ENCODE measurements at regions not wholly inside any gene's neighbourhood (a gene's known extent, or its start where the extent isn't known, plus 50 kb on each side); places are given as distances from the start of the nearest gene placed in this dataset.

DNA sequence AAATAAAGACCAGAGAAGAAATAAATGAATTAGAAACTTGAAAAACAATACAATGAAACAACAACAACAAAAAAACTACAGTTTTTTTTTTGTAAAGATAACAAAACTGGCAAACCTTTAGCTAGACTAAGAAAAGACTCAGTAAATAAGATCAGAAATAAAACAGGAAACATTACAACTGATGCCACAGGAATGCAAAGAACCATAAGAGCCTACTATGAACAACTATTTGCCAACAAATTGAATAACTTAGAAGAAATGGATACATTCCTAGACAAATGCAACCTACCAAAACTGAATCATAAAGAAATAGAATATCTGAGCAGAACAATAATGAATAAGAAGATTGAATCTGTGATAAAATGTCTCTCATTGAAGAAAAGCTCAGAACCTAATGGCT, 742.0 kb downstream of the ADGRL2 start:
- Mint-ChIP-seq H3K27ac (no peak overlapping the region), H3K9me3 (peaks cover 12% of the 10 kb centered on the region), H3K27me3 (no peaks in the 10 kb centered on the region), H3K4me3 (no peak overlapping the region), H3K4me1 (no peaks in the 10 kb centered on the region), H3K36me3 (ENCODE audit: low read depth) (no peaks in the 10 kb centered on the region)
- DNase-seq (no peak), ATAC-seq (no peak)

DNA sequence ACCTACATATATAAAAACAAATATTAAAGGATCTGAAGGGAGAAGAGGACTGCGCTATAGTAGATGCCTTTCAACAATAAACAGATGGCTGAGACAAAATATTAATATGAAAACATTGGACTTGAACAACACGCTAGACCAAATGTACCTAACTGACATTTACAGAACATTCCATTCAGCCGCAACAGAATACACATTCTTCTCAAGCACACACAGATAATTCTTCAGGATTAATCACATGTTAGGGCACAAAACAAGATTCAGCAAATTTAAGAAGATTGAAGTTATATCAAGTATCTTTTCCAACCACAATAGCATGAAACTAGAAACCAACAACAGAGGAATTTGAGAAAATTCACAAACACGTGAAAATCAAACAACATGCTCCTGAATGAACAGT, 741.4 kb downstream of the ADGRL2 start:
- H3K4me1 Mint-ChIP-seq: no peaks in the 10 kb centered on the region

DNA sequence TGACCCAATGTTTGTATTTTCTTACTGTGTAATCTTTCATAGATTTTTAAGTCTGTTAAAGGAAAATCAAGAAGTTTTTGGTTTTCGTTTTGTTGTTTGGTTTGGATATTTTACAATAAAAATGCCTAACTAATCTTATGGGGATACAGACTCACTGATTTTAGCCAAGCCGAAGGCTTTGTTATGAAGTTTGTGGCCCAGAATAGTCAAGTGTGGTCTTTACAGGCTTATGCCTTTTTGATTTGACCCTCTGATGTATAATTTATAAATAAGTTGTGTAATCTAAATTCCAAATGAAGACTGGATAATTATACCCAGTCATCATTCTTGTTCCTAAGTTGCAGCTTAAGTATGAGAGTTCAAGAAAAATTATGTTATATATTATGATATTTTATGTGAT, 739.3 kb downstream of the ADGRL2 start:
- H3K9me3 Mint-ChIP-seq: peaks cover 12% of the 10 kb centered on the region
- H3K27ac Mint-ChIP-seq: no peak overlapping the region
- ATAC-seq: no peak
- DNase-seq: no peak
- no peaks in the 10 kb centered on the region for H3K36me3 Mint-ChIP-seq (ENCODE audit: low read depth)
- no peaks in the 10 kb centered on the region for H3K4me1 Mint-ChIP-seq
- no peaks in the 10 kb centered on the region for H3K27me3 Mint-ChIP-seq
- H3K4me3 Mint-ChIP-seq: no peak overlapping the region

More for the DNA sequence above, 741.4 kb downstream of the ADGRL2 start:
- peaks cover 12% of the 10 kb centered on the region for H3K9me3 Mint-ChIP-seq
- H3K27me3 Mint-ChIP-seq: no peaks in the 10 kb centered on the region
- no peak for DNase-seq
- no peak overlapping the region for H3K27ac Mint-ChIP-seq
- no peaks in the 10 kb centered on the region for H3K36me3 Mint-ChIP-seq (ENCODE audit: low read depth)
- H3K4me3 Mint-ChIP-seq: no peak overlapping the region
- ATAC-seq: no peak

DNA sequence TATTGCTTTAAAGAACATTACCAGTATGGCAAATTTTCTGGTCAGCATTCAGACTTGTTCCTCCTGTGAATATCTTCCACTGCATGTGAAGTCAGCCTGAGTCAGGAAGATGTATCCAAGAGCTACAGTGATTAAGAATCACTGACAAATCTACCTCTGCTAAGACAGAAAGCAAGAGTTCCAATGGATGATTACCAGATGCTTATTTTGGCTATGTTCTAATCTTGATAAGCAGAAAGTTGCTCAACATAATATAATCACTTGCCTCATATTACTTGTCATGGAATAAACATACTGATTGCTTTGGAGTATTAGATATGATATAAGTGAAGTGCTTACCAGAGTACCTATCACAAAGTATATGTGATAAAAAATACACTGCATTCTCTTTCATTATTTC, 738.1 kb downstream of the ADGRL2 start:
- Mint-ChIP-seq H3K27ac (no peak overlapping the region), H3K4me1 (no peaks in the 10 kb centered on the region)
- ATAC-seq: no peak

DNA sequence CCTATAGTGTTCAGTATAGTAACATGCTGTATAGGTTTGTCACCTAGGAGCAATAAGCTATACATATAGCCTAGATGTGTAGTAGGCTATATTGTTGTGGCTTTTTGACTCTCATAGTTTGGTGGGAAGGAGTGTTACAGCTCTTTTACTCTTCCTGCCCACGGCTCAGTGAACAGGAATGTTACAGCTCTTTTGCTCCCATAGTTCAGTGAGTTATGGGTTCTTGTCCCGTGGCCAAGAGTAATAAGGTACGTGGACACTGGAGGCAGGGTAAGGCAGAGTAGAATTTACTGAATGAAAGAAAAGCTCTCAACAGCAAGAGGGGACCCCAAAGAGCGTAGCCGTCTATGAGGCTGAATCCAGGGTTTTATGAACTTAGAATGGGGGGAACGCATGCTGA, 734.3 kb downstream of the ADGRL2 start:
- no peaks in the 10 kb centered on the region for H3K4me1 Mint-ChIP-seq
- H3K9me3 Mint-ChIP-seq: peaks cover 7% of the 10 kb centered on the region
- H3K27me3 Mint-ChIP-seq: no peaks in the 10 kb centered on the region
- H3K27ac Mint-ChIP-seq: no peak overlapping the region
- H3K4me3 Mint-ChIP-seq: no peak overlapping the region
- ATAC-seq (no peak), DNase-seq (no peak)
- no peaks in the 10 kb centered on the region for H3K36me3 Mint-ChIP-seq (ENCODE audit: low read depth)

More for the DNA sequence above, 738.1 kb downstream of the ADGRL2 start:
- H3K36me3 Mint-ChIP-seq (ENCODE audit: low read depth): no peaks in the 10 kb centered on the region
- DNase-seq: no peak
- H3K9me3 Mint-ChIP-seq: peaks cover 8% of the 10 kb centered on the region
- H3K27me3 Mint-ChIP-seq: no peaks in the 10 kb centered on the region
- H3K4me3 Mint-ChIP-seq: no peak overlapping the region

DNA sequence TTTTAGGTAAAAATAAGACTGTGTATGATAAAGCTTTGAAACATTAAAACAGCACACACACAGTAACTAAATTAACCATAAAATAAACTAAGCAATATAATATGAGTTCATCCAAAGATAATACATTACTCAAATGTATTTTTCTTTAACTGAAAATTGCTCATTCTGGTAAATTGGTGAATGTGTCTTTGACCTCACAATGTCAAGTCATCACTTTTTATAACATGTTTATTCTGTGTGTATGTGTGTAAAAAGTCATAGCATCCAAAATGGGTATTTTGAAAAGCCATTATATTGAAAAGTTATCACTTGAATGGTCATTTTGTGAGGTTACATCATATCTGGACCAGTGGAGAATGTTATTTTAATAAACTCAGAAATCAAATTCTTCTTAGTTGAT, 724.6 kb downstream of the ADGRL2 start:
- Mint-ChIP-seq H3K4me3 (no peak overlapping the region), H3K4me1 (no peaks in the 10 kb centered on the region), H3K27me3 (no peaks in the 10 kb centered on the region), H3K9me3 (peaks cover under 1% of the 10 kb centered on the region), H3K36me3 (ENCODE audit: low read depth) (no peaks in the 10 kb centered on the region), H3K27ac (no peak overlapping the region)
- DNase-seq (no peak), ATAC-seq (no peak)

DNA sequence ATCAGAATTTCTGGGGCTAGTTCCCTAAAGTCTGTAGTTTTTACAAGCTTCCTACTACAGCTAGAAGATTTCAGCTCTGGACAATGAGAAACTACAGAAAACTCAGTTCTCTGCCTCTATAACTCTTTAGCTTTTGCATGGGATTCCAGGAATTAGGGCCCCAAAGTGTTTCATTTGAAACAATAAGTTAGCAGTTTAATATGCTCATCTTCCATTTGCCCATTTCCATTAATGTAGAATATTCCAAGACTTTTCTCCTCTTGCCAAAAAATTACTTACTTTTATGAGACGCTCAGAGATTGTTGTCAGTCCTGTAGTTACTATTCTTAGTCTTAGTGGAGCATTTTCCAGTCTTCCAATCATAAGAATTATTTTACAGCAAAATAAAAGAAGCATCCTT, 719.9 kb downstream of the ADGRL2 start:
- ATAC-seq (no peak), DNase-seq (no peak)
- H3K27ac Mint-ChIP-seq: no peak overlapping the region
- no peaks in the 10 kb centered on the region for H3K4me1 Mint-ChIP-seq
- H3K4me3 Mint-ChIP-seq: no peak overlapping the region
- no peaks in the 10 kb centered on the region for H3K27me3 Mint-ChIP-seq
- H3K9me3 Mint-ChIP-seq: no peaks in the 10 kb centered on the region
- no peaks in the 10 kb centered on the region for H3K36me3 Mint-ChIP-seq (ENCODE audit: low read depth)

DNA sequence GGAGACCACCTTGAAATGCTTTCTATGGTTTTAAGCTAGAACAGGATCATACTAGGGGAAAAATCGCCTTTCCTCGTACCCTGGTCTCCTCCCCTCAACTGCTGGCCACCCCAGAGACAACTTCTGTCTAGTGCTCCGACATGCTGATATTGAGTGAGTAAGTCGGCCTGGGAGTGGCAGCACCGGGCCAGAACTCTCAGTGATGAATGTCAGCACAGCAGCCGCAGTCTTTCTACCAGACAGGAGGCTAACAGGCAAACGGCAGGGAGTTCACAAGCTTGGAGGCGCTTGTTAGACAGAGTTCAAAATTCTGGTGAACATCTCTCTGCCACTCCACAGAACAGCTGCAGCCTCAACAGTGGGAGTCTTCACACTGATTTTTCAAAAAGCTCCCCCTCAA, 716.9 kb downstream of the ADGRL2 start:
- Mint-ChIP-seq H3K36me3 (ENCODE audit: low read depth) (no peaks in the 10 kb centered on the region), H3K4me1 (no peaks in the 10 kb centered on the region), H3K4me3 (no peak overlapping the region), H3K9me3 (no peaks in the 10 kb centered on the region), H3K27me3 (no peaks in the 10 kb centered on the region), H3K27ac (no peak overlapping the region)
- no peak for DNase-seq
- no peak for ATAC-seq

DNA sequence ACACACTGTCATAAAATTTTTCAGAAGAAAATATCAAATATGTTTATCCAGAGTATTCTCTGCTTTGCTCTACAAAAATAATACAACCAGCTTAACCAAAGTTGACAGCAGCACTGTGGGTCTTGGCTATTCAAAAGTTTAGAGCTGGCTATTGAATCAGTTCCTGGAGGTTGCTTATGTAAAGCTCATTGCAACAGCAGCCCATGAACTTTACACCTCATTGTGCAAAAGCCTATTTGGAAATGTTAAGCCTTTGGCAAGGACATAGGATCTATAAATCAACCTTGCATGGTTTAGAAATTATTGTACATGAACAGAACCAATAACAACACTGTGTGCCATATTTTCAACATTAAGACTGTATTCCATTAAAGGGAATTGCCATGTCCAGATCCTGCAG, 714.9 kb downstream of the ADGRL2 start:
- H3K36me3 Mint-ChIP-seq (ENCODE audit: low read depth): no peaks in the 10 kb centered on the region
- no peak overlapping the region for H3K4me3 Mint-ChIP-seq
- ATAC-seq (no peak), DNase-seq (no peak)
- H3K9me3 Mint-ChIP-seq: no peaks in the 10 kb centered on the region
- H3K27me3 Mint-ChIP-seq: no peaks in the 10 kb centered on the region
- no peaks in the 10 kb centered on the region for H3K4me1 Mint-ChIP-seq
- no peak overlapping the region for H3K27ac Mint-ChIP-seq

DNA sequence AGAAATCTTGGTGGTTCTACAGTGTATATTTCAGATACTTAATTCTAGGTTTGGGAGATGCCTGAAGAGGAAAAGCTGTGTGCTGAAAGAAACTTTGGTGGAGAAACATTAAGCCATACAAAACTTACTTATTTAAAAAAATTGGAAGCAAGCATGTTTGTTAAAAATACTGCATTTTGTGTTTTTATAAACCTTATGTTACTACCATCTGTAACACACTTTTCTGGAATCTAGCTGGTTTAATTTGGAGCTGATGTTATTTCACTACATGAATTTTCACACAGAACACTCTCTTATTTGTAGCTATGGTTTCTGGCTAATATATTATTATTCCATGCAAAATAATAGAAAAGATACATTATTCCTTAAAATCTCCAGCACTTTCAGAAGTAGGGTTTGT, 710.7 kb downstream of the ADGRL2 start:
- DNase-seq (no peak), ATAC-seq (no peak)
- Mint-ChIP-seq H3K36me3 (ENCODE audit: low read depth) (no peaks in the 10 kb centered on the region), H3K9me3 (no peaks in the 10 kb centered on the region), H3K27ac (no peak overlapping the region), H3K27me3 (no peaks in the 10 kb centered on the region), H3K4me3 (no peak overlapping the region), H3K4me1 (no peaks in the 10 kb centered on the region)

DNA sequence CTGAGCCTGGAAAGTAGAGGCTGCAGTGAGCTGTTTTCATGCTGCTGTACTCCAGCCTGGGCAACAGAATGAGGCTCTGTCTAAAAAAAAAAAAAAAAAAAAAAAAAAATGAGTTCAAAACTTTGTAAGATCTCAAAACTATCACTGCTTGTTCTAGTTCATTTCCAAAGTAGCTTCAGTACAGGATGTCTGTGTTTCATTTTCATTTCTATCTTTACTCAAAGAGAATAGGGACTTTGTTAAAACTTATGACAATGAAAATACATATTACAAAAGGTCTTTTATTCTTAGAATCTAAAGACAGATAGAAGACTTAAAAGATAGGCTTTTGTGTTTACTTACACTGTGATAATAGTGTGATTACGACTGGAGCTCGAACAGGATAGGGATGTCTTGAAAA, 709.7 kb downstream of the ADGRL2 start:
- Mint-ChIP-seq H3K9me3 (no peaks in the 10 kb centered on the region), H3K4me1 (no peaks in the 10 kb centered on the region), H3K36me3 (ENCODE audit: low read depth) (no peaks in the 10 kb centered on the region), H3K27me3 (no peaks in the 10 kb centered on the region), H3K27ac (no peak overlapping the region), H3K4me3 (no peak overlapping the region)
- ATAC-seq (no peak), DNase-seq (no peak)

DNA sequence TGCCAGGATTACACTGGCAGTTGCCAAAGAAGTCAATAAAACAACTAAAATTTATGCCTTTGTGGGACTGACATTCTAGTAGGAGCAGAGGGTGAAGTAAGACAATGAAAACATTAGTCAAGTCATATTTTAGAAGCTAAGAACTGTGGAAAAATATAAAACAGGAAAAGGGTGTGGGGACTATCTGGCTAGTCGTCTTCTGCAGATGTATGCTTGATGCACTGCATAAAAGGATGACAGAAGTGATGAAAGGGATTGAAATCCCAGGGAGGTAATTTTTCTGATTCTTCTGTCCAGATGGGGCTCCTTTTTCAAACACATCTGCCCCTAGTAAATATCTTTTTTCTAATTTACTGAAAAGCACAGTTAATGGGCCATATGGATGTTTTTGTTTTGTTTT, 706.3 kb downstream of the ADGRL2 start:
- Mint-ChIP-seq H3K36me3 (ENCODE audit: low read depth) (no peaks in the 10 kb centered on the region), H3K4me1 (no peaks in the 10 kb centered on the region), H3K27me3 (no peaks in the 10 kb centered on the region), H3K27ac (no peak overlapping the region), H3K4me3 (no peak overlapping the region), H3K9me3 (no peaks in the 10 kb centered on the region)
- no peak for ATAC-seq
- DNase-seq: no peak

DNA sequence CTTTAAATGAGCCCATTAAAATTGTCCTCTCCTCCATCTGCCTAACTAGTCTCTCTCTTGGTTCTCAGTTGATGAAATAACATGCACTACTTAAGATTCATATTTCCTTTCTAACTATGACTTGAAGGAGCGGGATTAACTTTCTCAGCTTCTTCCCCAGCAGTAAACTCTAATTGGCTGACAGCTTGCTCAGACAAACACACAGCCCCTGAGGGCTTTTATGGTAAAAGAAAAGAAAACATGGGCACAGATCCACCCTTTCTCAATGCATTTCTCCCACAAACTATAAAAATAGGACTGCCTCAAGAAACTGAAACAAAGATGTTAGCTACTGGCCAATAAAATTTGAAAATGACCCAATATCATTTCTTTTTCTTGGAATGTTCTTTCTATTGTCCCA, 703.1 kb downstream of the ADGRL2 start:
- Mint-ChIP-seq H3K27ac (no peak overlapping the region), H3K9me3 (no peaks in the 10 kb centered on the region), H3K4me3 (no peak overlapping the region), H3K4me1 (no peaks in the 10 kb centered on the region), H3K27me3 (no peaks in the 10 kb centered on the region), H3K36me3 (ENCODE audit: low read depth) (no peaks in the 10 kb centered on the region)
- DNase-seq: no peak
- ATAC-seq: no peak

DNA sequence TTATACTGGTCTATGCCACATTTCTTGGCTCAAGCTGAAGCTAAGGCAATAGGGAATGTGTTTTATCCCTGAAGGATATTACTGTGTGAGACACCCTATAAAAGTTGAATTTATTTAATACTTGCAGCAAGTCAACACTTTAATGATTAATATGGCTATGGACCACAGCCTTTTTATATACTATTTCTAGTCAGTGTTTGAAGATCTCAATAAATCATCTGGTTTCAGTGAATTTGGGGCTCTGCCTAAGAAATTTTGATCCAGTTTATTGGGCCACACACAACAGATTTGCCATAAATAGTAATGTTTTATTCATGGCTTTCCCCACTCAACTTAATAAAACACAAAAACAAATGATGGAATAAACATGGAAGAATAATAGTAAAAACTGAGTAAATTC, 698.3 kb downstream of the ADGRL2 start:
- Mint-ChIP-seq H3K4me1 (no peaks in the 10 kb centered on the region), H3K4me3 (no peak overlapping the region), H3K27me3 (peaks cover 2% of the 10 kb centered on the region), H3K36me3 (ENCODE audit: low read depth) (no peaks in the 10 kb centered on the region), H3K27ac (no peak overlapping the region), H3K9me3 (peaks cover 24% of the 10 kb centered on the region)
- no peak for DNase-seq
- no peak for ATAC-seq

DNA sequence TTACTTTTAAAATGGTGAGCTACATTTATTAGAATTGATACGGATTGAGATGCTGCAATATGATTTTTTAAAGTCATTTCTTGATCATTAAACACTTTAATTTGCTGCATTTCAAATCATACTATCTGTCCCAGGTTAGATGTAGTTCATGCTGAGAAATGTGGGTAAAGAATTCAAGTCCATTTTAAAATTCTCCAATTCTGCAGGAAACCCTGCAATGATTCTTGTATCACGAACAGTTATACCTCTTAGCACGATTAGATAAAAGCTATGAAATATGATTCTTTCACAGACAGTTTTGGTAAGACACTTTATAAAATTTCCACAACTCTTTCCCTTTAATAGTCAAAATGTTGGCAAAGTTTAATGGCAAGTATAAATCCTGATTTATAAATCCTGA, 693.4 kb downstream of the ADGRL2 start:
- no peak overlapping the region for H3K4me3 Mint-ChIP-seq
- peaks cover 2% of the 10 kb centered on the region for H3K27me3 Mint-ChIP-seq
- DNase-seq (no peak), ATAC-seq (no peak)
- no peaks in the 10 kb centered on the region for H3K36me3 Mint-ChIP-seq (ENCODE audit: low read depth)
- H3K4me1 Mint-ChIP-seq: no peaks in the 10 kb centered on the region
- H3K27ac Mint-ChIP-seq: no peak overlapping the region
- H3K9me3 Mint-ChIP-seq: peaks cover 29% of the 10 kb centered on the region

DNA sequence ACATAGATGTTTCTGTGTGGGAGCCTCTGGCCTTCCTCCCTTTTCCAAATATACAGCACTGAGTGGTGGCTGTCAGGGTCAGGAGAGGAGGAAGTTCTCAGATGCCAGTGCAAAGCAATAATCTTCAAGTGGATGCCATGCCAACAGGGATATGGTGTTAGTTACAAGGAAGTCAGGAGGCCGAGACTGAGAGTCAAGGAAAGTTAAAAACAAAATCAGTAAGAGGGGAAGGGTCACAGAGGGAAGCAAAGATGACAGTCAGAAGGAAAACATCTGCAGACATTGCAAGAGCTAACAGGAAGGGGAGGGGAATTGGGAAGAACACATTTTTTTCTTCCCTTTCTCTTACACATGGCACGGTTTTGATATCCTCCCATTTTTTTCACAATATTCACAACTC, 691.4 kb downstream of the ADGRL2 start:
- Mint-ChIP-seq H3K4me1 (no peaks in the 10 kb centered on the region), H3K4me3 (no peak overlapping the region), H3K9me3 (peaks cover 25% of the 10 kb centered on the region), H3K27me3 (peaks cover 2% of the 10 kb centered on the region), H3K36me3 (ENCODE audit: low read depth) (no peaks in the 10 kb centered on the region), H3K27ac (no peak overlapping the region)
- ATAC-seq (no peak), DNase-seq (no peak)
